MM.1S (cell line): ENCODE measurements at regions not wholly inside any gene's neighbourhood (a gene's known extent, or its start where the extent isn't known, plus 50 kb on each side); places are given as distances from the start of the nearest gene placed in this dataset.

ENCODE experiments used
- DNase-seq: peaks from one replicate; pipeline ENCODE4 v3.0.0-alpha.2; 2015
- H2AFZ ChIP-seq: fragments of 300-600 bp; sonication (generic); 2 replicates; pipeline ENCODE4 v1.6.0; 2016; ENCODE audit warnings: antibody characterized with exemption, low read length
- H3F3A ChIP-seq: fragments of 300-600 bp; sonication (generic); 2 replicates; pipeline ENCODE4 v1.6.1; 2016; ENCODE audit warnings: mild to moderate bottlenecking, antibody characterized with exemption, low read length, moderate library complexity, mixed read lengths; ENCODE audit not compliant: insufficient read depth
- H3K27ac ChIP-seq: fragments of 300-600 bp; sonication (generic); 2 replicates; pipeline ENCODE4 v1.5.1; 2016; ENCODE audit warnings: mild to moderate bottlenecking, low read length
- H3K27me3 ChIP-seq: fragments of 300-600 bp; sonication (generic); replicated peaks from 2 replicates; pipeline ENCODE4 v1.6.0; 2016; ENCODE audit warnings: low read length; ENCODE audit not compliant: insufficient read depth
- H3K36me3 ChIP-seq: fragments of 300-600 bp; sonication (generic); replicated peaks from 2 replicates; pipeline ENCODE4 v1.6.1; 2016; ENCODE audit warnings: mild to moderate bottlenecking, low read length, mixed read lengths; ENCODE audit not compliant: insufficient read depth
- H3K4me1 ChIP-seq: fragments of 300-600 bp; sonication (generic); 2 replicates; pipeline ENCODE4 v1.6.1; 2016; ENCODE audit warnings: low read length, mixed read lengths
- H3K4me2 ChIP-seq: fragments of 300-600 bp; sonication (generic); 2 replicates; pipeline ENCODE4 v1.6.0; 2016; ENCODE audit warnings: low read depth, low read length
- H3K4me3 ChIP-seq: fragments of 300-600 bp; sonication (generic); 2 replicates; pipeline ENCODE4 v1.5.1; 2016; ENCODE audit warnings: low read length, mixed read lengths
- H3K79me2 ChIP-seq: fragments of 300-600 bp; sonication (generic); 2 replicates; pipeline ENCODE4 v1.6.1; 2016; ENCODE audit warnings: mixed run types, low read length, mixed read lengths
- H3K9ac ChIP-seq: fragments of 300-600 bp; sonication (generic); 2 replicates; pipeline ENCODE4 v1.6.1; 2016; ENCODE audit warnings: low read length, mixed read lengths
- H3K9me2 ChIP-seq: fragments of 300-600 bp; sonication (generic); replicated peaks from 2 replicates; pipeline ENCODE4 v1.6.1; 2016; ENCODE audit warnings: mild to moderate bottlenecking, low read length, mixed read lengths; ENCODE audit not compliant: insufficient read depth
- H3K9me3 ChIP-seq: fragments of 300-600 bp; sonication (generic); replicated peaks from 2 replicates; pipeline ENCODE4 v1.6.1; 2016; ENCODE audit warnings: mild to moderate bottlenecking, low read length, mixed read lengths; ENCODE audit not compliant: insufficient read depth
- H4K20me1 ChIP-seq: fragments of 300-600 bp; sonication (generic); 2 replicates; pipeline ENCODE4 v1.6.1; 2016; ENCODE audit warnings: mild to moderate bottlenecking, low read length, moderate library complexity, mixed read lengths; ENCODE audit not compliant: insufficient read depth
- EZH2 ChIP-seq: fragments of 300-600 bp; sonication (generic); optimal IDR thresholded peaks from 2 replicates; pipeline ENCODE3; 2017; ENCODE audit warnings: low read depth, mild to moderate bottlenecking, antibody characterized with exemption, low read length, mixed read lengths
- EZH2phosphoT487 ChIP-seq: fragments of 300-600 bp; sonication (generic); IDR thresholded peaks from 2 replicates; pipeline ENCODE4 v1.6.1; 2018; ENCODE audit warnings: antibody characterized with exemption, low read length
- TF ChIP-seq, protein P1 (sequence below): fragments of 300-600 bp; sonication (generic); IDR thresholded peaks from 2 replicates; pipeline ENCODE4 v1.5.1; 2016; ENCODE audit warnings: antibody characterized with exemption, low read length, mixed read lengths

DNA sequence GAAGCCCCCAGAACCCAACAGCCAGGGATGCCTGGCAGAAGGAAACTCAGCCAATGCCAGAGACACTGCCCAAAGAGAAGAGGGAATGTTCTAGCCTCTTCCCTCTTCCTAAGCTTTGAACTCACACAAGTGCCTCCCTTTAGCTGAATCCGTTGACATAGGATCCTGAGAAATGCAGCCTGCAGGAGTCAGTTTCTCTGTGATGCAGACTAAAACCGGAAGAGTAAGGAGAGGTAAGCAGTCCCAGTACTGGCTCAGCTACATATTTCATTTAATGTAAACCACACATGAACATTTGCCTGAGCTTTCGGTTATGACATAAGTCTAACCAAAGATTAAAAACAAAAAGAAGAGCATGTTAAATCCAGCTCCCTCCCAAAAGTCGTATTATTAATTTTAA, 768.7 kb downstream of the TBL1XR1 start:
- Histone ChIP-seq H3K9me2 (no peaks in the 10 kb centered on the region), H4K20me1 (no peaks in the 10 kb centered on the region), H3K9ac (no peak overlapping the region), H3K27me3 (no peaks in the 10 kb centered on the region), H2AFZ (no peak overlapping the region), H3K36me3 (no peaks in the 10 kb centered on the region), H3K4me2 (no peak overlapping the region), H3K79me2 (no peaks in the 10 kb centered on the region), H3K27ac (no peak overlapping the region), H3F3A (no peaks in the 10 kb centered on the region), H3K9me3 (no peaks in the 10 kb centered on the region), H3K4me3 (no peak overlapping the region), H3K4me1 (no peaks in the 10 kb centered on the region)
- TF ChIP-seq, protein P1, sequence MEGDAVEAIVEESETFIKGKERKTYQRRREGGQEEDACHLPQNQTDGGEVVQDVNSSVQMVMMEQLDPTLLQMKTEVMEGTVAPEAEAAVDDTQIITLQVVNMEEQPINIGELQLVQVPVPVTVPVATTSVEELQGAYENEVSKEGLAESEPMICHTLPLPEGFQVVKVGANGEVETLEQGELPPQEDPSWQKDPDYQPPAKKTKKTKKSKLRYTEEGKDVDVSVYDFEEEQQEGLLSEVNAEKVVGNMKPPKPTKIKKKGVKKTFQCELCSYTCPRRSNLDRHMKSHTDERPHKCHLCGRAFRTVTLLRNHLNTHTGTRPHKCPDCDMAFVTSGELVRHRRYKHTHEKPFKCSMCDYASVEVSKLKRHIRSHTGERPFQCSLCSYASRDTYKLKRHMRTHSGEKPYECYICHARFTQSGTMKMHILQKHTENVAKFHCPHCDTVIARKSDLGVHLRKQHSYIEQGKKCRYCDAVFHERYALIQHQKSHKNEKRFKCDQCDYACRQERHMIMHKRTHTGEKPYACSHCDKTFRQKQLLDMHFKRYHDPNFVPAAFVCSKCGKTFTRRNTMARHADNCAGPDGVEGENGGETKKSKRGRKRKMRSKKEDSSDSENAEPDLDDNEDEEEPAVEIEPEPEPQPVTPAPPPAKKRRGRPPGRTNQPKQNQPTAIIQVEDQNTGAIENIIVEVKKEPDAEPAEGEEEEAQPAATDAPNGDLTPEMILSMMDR: no peak
- TF ChIP-seq EZH2 (no peak), EZH2phosphoT487 (no peak)
- DNase-seq: no peak

DNA sequence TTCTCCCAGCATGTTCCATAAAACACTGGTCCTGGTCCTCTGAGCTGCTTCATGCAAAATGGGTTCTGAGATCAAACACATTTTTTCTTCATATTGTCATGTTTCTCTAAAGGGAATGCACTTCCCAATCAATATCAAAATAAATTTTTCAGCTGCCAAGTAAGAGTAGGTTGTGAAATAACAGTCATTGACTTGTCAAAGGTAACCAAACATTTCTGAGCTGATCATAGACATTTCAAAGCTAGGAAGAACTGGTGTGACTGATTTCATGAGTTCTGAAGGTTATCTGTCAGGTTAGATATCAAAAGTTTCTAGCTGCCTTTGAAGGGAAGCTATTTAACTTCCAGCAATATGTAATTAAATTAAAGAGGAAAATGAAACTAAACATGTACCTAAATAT, 770.9 kb downstream of the TBL1XR1 start:
- no peak overlapping the region for H3K4me2 ChIP-seq
- no peaks in the 10 kb centered on the region for H3K9me2 ChIP-seq
- H3K27me3 ChIP-seq: no peaks in the 10 kb centered on the region
- no peak for DNase-seq
- no peaks in the 10 kb centered on the region for H3K9me3 ChIP-seq
- H3K27ac ChIP-seq: no peak overlapping the region
- H3K4me1 ChIP-seq: no peaks in the 10 kb centered on the region
- no peaks in the 10 kb centered on the region for H3K36me3 ChIP-seq
- no peak overlapping the region for H3K4me3 ChIP-seq
- H3F3A ChIP-seq: no peaks in the 10 kb centered on the region
- H4K20me1 ChIP-seq: no peaks in the 10 kb centered on the region
- H3K9ac ChIP-seq: no peak overlapping the region
- TF ChIP-seq, protein P1: no peak
- TF ChIP-seq EZH2phosphoT487: no peak
- TF ChIP-seq EZH2: no peak
- H3K79me2 ChIP-seq: no peaks in the 10 kb centered on the region
- no peak overlapping the region for H2AFZ ChIP-seq

DNA sequence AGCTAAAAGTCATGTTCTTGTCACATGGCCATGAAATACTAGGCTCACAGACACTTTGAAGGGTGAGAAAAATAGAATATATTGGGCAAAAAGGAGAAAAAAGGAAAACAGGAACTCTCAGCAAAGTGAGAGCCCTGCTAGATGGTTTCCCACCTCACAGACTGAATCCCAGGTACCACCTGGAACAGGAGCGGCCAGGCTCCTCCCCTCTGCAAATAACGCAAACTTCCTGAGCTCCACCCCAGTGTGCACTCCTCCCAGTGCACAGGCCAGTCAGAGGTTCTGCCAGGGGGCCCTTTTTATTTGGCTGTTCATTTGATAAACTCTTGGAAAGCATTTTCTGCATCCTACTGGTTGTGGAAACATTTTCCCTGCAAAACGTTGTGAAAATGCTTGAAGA, 780.4 kb downstream of the TBL1XR1 start:
- H3K27me3 ChIP-seq: no peaks in the 10 kb centered on the region
- H4K20me1 ChIP-seq: no peaks in the 10 kb centered on the region
- no peak overlapping the region for H3K9ac ChIP-seq

More for the DNA sequence above, 780.4 kb downstream of the TBL1XR1 start:
- Histone ChIP-seq H3F3A (no peaks in the 10 kb centered on the region), H3K9me3 (no peaks in the 10 kb centered on the region), H3K79me2 (no peaks in the 10 kb centered on the region), H3K4me3 (no peak overlapping the region), H3K4me2 (no peak overlapping the region), H3K9me2 (no peaks in the 10 kb centered on the region), H3K36me3 (no peaks in the 10 kb centered on the region), H2AFZ (no peak overlapping the region), H3K4me1 (no peaks in the 10 kb centered on the region), H3K27ac (no peak overlapping the region)
- DNase-seq: no peak
- TF ChIP-seq, protein P1: no peak
- no peak for TF ChIP-seq EZH2phosphoT487
- no peak for TF ChIP-seq EZH2
